ENCODE measurements at regions not wholly inside any gene's neighbourhood (a gene's known extent, or its start where the extent isn't known, plus 50 kb on each side); places are given as distances from the start of the nearest gene placed in this dataset.

DNA sequence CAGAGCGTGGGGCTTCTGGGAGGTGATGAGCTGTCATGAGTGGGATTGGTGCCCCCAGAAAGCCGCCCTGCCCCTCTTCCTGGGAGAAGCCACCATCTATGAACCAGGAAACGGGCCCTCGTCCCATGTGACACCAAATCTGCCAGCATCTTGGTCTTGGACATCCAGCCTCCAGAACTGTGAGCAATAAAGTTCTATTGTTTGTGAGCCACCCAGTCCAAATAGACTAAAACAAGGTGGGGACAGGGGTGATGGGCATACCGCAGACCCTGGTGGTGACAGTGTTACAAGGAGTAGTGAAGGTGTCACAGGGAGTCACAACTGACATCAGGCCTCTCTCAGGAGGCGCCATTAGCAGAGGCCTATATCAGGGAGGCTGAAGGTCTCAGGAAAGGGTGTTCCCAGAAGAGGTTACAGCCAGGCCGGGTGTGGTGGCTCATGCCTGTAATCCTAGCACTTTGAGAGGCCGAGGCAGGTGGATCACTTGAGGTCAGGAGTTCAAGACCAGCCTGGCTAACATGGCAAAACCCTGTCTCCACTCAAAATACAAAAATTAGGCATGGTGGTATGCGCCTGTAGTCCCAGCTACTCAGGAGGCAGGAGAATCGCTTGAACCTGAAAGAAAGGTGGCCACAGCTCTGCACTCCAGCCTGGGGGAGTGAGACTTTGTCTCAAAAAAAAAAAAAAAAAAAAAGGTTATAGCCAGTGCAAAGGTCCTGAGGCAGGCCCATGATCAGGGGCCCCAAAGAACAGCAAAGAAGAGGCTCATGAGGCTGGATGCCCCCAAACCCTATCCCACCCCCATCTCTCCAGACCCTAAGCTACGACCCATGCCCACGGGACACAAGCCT, 53.0 kb downstream of the NCOR2 start:
- Histone ChIP-seq H3K9ac (ENCODE audit: low read depth, low read length) (no peak overlapping the region), H3K23ac (ENCODE audit: low read depth, low read length) (no peak overlapping the region), H2BK120ac (ENCODE audit: low read depth, low read length) (0 out of 2 replicates have a peak overlapping the region, but pooled peaks have one; percentile 6), H4K91ac (ENCODE audit: insufficient read depth, low read depth, low read length) (no peak overlapping the region), H3K27ac (ENCODE audit: insufficient read depth, low read length) (no peak overlapping the region; the same call in 1 of the 2 replicates), H3K27me3 (ENCODE audit: control insufficient read depth, insufficient read depth, low read length) (no peaks in the 10 kb centered on the region), H2BK20ac (ENCODE audit: low read depth, low read length) (no peak overlapping the region), H4K20me1 (ENCODE audit: insufficient read depth, low read length) (peaks cover 100% of the 10 kb centered on the region), H2AFZ (replicated peaks; ENCODE audit: low read length, poor library complexity) (no peak overlapping the region), H3K4me2 (ENCODE audit: low read depth, low read length) (no peak overlapping the region), H3K4me3 (ENCODE audit: insufficient read depth, low read depth, low read length) (no peak overlapping the region), H3K4me1 (ENCODE audit: control insufficient read depth, insufficient read depth, low read length) (peaks cover 46% of the 10 kb centered on the region), H3K4ac (ENCODE audit: low read depth, low read length) (peak overlapping the region; percentile 86; the same call in 1 of the 2 replicates), H3K36me3 (ENCODE audit: control insufficient read depth, insufficient read depth, low read length) (peaks cover 4% of the 10 kb centered on the region), H3K56ac (ENCODE audit: extremely low read depth, insufficient read depth, low read length) (no peak overlapping the region), H2AK9ac (replicated peaks; ENCODE audit: low read depth, low read length, poor library complexity) (no peak overlapping the region), H3K9me3 (ENCODE audit: control insufficient read depth, insufficient read depth, low read length) (no peaks in the 10 kb centered on the region), H3K18ac (ENCODE audit: low read depth, low read length) (no peak overlapping the region), H4K8ac (ENCODE audit: low read depth in 2 of 2, low read length in 2 of 2) (no peak overlapping the region), H3K14ac (replicated peaks; ENCODE audit: low read depth, low read length) (peak overlapping the region; percentile 63), H3K9me1 (ENCODE audit: insufficient read depth, low read length) (peaks cover 39% of the 10 kb centered on the region), H2AK5ac (ENCODE audit: low read depth, low read length) (peak overlapping the region; percentile 95), H2BK5ac (ENCODE audit: low read depth, low read length, poor library complexity, severe bottlenecking) (no peak overlapping the region), H3K79me1 (ENCODE audit: low read depth in 1 of 2, low read length in 2 of 2) (peaks cover 32 to 86% of the 10 kb centered on the region in 2 experiments), H2BK15ac (ENCODE audit: low read depth, low read length) (no peak overlapping the region), H4K5ac (ENCODE audit: low read depth, low read length) (no peak overlapping the region)
- no TSS peak for BruUV-seq (replicated peaks)
- intact Hi-C loops (cut with micrococcal nuclease), result no loop called here
- no peak for ATAC-seq (ENCODE audit: low read depth)
- DNase-seq, result no peak
- WGBS, 2 experiments (ENCODE audit: extremely low coverage in 2 of 2, insufficient read length in 1 of 2), result 100% methylated on average over 3 of the region's 12 CpGs; no CpG with 5 or more reads in 1 of the 2 experiments
- ChIA-PET POLR2A (ENCODE audit: unreplicated experiment) (interaction anchor here (0.6 kb wide), 2 partner anchors 245 to 697 kb away, joined by 3 to 10 read pairs; no protein-coding TSS in a partner anchor), CTCF (no interaction called here)
- in situ Hi-C loops (cut with MboI; ENCODE audit: low sequenced_read_pairs), result no loop called here
- dilution Hi-C loops (cut with HindIII; ENCODE audit: low sequenced_read_pairs, unreplicated experiment), result no loop called here
- no peak for TF ChIP-seq MXI1 (IDR thresholded peaks at IDR 0.05; ENCODE audit: borderline replicate concordance, low read depth, low read length)
- TF ChIP-seq RFX5 (IDR thresholded peaks at IDR 0.05; ENCODE audit: low read depth, low read length), result no peak
- TF ChIP-seq CEBPB (IDR thresholded peaks at IDR 0.05; ENCODE audit: low read depth, low read length), result no peak
- TF ChIP-seq POLR2A (IDR thresholded peaks at IDR 0.05; ENCODE audit: low read depth, low read length), result no peak
- TF ChIP-seq, protein P1, sequence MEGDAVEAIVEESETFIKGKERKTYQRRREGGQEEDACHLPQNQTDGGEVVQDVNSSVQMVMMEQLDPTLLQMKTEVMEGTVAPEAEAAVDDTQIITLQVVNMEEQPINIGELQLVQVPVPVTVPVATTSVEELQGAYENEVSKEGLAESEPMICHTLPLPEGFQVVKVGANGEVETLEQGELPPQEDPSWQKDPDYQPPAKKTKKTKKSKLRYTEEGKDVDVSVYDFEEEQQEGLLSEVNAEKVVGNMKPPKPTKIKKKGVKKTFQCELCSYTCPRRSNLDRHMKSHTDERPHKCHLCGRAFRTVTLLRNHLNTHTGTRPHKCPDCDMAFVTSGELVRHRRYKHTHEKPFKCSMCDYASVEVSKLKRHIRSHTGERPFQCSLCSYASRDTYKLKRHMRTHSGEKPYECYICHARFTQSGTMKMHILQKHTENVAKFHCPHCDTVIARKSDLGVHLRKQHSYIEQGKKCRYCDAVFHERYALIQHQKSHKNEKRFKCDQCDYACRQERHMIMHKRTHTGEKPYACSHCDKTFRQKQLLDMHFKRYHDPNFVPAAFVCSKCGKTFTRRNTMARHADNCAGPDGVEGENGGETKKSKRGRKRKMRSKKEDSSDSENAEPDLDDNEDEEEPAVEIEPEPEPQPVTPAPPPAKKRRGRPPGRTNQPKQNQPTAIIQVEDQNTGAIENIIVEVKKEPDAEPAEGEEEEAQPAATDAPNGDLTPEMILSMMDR (conservative IDR thresholded peaks at IDR 0.05; ENCODE audit: low read depth, low read length), result no peak
- no peak for TF ChIP-seq MAFK (IDR thresholded peaks at IDR 0.05; ENCODE audit: low read depth, low read length)
- no peak for TF ChIP-seq MAZ (IDR thresholded peaks at IDR 0.05; ENCODE audit: borderline replicate concordance, low read depth, low read length)
- TF ChIP-seq, protein P2, sequence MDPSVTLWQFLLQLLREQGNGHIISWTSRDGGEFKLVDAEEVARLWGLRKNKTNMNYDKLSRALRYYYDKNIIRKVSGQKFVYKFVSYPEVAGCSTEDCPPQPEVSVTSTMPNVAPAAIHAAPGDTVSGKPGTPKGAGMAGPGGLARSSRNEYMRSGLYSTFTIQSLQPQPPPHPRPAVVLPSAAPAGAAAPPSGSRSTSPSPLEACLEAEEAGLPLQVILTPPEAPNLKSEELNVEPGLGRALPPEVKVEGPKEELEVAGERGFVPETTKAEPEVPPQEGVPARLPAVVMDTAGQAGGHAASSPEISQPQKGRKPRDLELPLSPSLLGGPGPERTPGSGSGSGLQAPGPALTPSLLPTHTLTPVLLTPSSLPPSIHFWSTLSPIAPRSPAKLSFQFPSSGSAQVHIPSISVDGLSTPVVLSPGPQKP (IDR thresholded peaks at IDR 0.05; ENCODE audit: borderline replicate concordance, low read depth, low read length), result no peak
- no peak for TF ChIP-seq RCOR1 (IDR thresholded peaks at IDR 0.05; ENCODE audit: insufficient replicate concordance, low read length)
- no peak for TF ChIP-seq BHLHE40 (IDR thresholded peaks at IDR 0.05; ENCODE audit: low read depth, low read length)
- TF ChIP-seq RAD21 (IDR thresholded peaks at IDR 0.05; ENCODE audit: low read length), result no peak
- TF ChIP-seq CHD1 (IDR thresholded peaks at IDR 0.05; ENCODE audit: low read depth, low read length), result no peak
- TF ChIP-seq SMC3 (IDR thresholded peaks at IDR 0.05; ENCODE audit: low read depth, low read length), result no peak
- TF ChIP-seq, protein P3, sequence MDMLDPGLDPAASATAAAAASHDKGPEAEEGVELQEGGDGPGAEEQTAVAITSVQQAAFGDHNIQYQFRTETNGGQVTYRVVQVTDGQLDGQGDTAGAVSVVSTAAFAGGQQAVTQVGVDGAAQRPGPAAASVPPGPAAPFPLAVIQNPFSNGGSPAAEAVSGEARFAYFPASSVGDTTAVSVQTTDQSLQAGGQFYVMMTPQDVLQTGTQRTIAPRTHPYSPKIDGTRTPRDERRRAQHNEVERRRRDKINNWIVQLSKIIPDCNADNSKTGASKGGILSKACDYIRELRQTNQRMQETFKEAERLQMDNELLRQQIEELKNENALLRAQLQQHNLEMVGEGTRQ (IDR thresholded peaks at IDR 0.05; ENCODE audit: low read depth, low read length), result no peak
- no peak for TF ChIP-seq NFE2L2 (IDR thresholded peaks at IDR 0.05; ENCODE audit: low read depth, low read length)

Data from IMR-90 (cell line).